HG03095 (cell line): ENCODE measurements at regions not wholly inside any gene's neighbourhood (a gene's known extent, or its start where the extent isn't known, plus 50 kb on each side); places are given as distances from the start of the nearest gene placed in this dataset.
"Not testable (repeated sequence)": the region's sequence is repeated elsewhere in the genome, so short reads cannot be mapped to it uniquely, and the experiment has no call there.

Source experiments
- ATAC-seq: cut with Tn5 transposase; IDR thresholded peaks from one replicate; pipeline ENCODE4 v1.9.1; 2021; ENCODE audit warnings: moderate library complexity; ENCODE audit not compliant: unreplicated experiment

DNA sequence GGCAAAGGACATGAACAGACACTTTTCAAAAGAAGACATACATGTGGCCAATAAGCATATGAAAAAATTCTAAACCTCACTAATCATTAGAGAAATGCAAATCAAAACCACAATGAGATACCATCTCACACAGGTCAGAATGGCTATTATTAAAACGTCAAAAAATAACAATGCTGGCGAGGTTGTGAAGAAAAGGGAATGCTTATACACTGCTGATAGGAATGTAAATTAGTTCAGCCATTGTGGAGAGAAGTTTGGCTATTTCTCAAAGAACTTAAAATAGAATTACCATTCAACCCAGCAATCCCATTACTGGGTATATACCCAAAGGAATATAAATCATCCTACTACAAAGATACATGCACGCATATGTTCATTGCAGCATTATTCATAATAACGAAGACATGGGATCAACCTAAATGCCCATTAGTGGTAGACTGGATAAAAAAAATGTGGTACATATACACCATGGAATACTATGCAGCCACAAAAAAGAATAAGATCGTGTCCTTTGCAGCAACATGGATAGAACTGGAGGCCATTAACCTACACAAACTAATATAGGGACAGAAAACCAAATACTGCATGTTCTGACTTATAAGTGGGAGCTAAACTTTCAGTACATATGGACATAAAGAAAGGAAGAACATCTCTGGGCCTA, 101.7 kb downstream of the KLF5 start:
- not testable (repeated sequence) for ATAC-seq

DNA sequence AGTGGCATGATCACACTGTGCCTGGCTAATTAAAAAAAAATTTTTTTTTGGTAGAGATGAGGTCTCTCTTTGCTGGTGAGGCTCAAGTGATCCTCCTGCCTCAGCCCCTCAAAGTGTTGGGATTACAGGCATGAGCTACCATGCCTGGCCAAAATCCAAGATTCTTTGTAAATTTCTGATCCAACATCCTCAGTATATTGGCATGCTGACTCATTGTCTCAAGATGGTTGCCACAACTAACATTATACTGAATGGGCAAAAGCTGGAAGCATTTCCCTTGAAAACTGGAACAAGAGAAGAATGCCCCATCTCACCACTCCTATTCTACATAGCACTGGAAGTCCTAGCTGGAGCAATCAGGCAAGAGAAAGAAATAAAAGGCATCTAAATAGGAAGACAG, 100.0 kb downstream of the KLF5 start:
- ATAC-seq: no peak

DNA sequence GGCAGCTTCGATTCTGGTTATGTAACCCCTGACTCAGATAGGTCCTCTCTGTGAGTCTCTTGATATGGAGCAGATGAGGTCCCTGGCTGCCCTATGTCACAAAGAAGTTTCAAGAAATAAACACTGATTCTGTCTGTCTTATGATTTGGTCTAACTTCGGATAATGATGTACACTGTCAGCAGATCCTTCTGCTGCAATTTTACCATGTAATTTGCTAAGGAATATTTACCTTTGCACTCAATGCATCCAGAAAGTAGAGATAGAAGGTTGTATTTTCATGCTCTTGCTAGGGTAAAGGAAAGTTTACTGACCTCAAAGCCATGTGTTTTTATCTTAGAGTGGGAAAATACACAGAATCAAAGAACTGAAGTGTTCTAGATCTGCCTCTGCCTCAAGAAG, 98.2 kb downstream of the KLF5 start:
- no peak for ATAC-seq

DNA sequence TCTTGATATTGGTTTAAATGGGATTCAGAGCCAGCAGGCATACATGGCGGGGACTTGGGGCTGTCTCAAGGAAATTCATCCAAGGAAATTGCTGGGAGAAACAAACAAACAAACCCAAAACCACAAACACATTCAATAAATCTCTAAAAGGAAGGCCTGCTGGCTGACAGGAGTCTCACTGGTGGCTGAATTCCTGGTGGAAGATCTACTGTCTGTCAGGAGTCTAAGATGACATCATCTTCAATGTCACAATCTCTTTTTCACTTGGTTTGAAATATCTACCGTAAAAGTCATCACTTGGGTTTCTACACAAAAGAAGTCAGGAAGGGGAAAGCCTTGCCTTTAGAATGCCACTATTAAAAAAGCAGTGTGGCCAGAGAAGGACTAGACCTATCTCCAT, 87.9 kb downstream of the KLF5 start:
- no peak for ATAC-seq

DNA sequence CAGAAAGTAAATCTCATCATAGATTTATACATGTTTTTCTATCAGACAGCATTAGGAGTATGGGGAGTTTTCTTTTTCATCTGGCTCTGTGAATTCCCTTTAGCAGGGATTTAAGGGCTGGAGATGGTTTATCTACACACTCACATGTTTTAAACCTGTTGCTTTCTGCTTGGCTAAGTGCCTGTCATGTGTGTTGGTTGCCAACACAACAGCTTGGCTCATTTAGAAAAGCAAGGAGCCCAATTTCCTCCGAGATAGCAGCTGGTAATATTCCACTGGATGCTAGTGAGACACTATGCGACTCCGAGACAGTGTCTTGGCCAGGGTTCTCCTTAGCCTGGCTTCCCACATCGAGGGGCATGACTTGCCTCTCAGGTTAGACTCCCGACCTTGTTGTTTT, 83.3 kb downstream of the KLF5 start:
- no peak for ATAC-seq

DNA sequence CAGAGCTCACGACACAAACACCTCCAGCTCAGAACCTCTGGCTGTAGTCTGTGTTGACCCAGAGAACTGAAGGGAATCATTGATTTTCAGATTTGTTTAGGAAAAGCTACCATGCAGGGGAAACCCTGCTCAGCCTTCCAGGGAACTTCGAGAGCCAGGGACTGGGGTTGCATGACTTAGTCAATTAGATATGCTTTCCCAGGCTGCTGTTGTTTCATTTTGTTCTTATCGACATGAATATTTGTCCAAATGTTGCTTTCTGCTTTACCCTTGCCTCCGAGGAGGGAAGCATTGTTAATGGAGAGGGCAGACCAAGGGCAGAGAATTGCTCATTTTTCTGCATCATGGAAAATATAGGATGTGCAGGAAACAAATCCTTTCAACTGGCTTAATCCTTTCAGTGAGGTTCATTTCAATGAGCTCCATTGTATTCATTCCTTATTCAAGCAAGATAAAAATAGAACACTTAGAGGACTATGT, 82.5 kb downstream of the KLF5 start:
- ATAC-seq: no peak

DNA sequence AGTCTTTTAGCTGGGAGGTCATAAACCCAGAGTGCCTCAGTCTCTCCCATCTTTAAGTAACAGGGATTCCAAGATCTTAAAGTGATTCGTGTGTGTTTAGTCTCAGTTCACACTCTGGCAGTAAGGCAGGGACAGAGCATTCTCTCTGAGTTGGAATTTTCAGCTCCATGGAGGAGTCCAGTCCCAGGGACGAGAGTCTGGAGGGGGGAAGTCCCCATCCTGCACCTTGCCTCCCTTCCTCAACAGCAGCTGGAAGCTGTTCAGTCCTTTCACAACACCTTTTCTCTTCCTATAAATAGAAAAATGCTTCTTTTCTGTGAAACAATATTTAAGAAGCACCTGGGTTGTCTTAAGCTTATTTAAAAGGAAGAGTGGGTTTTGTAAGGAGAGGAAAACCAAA, 82.0 kb downstream of the KLF5 start:
- ATAC-seq: no peak

DNA sequence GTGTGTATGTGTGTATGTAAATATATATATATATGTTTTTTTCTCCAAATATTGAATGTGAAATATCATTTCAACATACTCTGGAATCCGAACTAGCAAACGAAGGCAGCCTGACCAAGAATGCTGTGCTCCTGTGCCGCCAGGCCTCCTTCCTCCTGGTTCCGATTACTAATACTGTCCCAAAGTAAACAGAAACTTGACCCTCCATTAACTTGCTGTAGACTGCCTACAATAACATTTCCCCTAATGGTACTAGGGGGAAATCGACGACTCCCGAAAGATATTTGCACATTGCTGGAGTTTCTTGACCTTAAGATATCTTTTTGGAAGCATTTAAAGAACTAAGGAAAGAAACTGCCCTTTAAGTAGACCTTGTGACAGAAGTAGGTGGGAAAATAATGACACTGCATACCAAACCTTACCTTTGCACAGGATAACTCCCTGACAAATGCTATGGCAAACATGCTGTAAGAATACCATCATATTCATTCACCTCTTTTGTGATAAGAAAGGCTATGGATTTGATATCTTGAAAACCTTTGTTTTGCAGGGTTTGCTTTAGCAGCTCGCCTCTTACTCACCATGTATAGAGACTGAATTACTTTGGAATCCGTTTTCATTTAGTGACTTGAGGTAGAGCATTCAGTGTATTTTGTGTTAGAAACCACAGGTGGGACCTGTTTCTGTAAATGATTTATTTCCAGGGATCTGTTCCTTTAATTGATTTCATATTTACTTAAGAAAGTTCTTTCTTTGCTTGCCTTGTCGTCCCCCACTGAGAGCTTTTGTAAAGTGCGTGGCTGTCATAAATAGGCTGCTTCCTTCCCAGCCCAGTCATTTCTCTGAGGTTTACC, 80.1 kb downstream of the KLF5 start:
- ATAC-seq: no peak

DNA sequence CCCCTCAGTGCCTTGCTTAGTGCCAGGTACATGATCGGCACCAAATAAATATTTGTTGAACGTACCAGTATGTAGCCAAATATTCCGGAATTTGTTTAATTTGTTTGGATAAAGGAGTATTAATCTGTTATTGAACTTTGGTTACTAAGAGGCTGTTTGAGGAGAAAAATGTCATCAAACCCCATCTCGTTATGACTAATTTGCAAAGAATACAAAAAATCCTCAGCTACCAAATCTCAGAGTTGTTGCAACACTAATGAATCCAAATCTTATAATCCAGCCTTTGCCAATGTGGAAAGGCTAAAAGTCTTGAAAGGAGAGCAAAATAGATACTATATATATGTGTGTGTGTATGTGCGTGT, 79.5 kb downstream of the KLF5 start:
- no peak for ATAC-seq

DNA sequence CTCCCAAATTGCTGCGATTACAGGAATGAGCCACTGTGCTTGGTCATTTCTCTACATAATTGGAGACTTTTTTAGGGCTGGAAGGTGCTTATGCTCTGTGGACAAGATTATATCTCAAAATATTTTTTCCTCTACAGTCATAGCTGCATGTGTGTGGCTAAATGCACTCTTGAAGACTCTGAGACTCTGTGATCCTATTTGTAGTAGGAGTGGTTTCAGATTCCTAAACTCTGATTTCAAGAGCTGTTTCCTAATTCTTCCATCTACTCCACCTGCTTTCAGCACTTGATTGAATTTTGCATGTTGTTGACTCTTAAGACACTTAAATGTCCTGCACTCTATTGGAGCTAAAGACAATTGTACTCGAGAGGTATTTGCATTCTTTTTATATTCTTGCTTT, 78.0 kb downstream of the KLF5 start:
- ATAC-seq: no peak

DNA sequence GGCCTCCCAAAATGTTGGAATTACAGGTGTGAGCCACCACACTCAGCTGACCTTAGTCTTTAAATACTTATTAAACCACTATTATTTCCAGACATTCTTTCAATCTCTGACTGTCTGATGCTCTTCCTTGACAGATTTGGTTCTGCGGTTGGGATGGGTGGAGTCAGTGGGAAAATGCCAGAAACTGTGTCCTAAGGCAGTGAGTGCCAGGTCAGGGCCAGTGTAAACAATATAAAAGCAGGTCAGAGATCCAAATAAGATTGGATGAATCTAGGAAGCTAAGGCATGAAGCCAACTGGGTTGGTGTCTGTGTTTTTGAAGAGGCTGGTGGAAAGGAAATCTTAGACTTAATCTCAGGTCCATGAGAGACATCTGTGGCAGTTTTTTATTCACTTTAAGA, 74.7 kb downstream of the KLF5 start:
- ATAC-seq: no peak

DNA sequence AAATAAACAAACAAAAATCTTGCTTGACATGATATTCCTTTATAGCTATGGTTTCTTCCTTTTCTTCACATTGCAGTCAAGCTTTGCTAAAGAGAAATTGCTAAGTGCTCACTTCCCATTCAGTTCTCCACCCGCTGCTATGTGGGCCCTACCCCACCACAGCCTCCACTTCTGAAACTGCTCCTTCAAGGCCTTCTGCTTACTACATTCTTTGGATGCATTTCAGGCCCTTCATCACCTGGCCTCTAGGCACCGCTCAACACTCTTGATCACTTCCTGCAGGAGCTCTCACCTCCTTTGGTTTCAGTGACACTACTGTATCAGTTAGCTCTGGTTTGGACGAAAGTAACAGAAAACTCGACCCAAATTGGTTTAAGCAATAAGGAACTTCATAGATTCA, 72.4 kb downstream of the KLF5 start:
- ATAC-seq: no peak

DNA sequence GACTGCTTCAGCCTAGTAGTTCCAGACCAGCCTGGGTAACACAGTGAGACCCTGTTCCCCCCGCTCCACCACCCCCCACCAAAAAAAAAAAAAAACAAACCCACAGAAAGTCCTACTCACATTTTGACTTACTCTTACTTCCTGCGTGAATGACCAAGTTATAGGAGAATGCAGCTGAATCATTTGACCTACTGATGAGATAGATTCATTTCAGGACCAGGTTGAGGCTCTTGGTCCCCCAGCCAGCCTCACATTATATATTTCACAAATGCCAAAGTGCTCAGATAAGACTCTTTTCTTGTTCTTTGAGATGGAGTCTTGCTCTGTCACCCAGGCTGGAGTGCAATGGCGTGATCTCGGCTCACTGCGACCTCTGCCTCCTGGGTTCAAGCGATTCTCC, 70.2 kb downstream of the KLF5 start:
- no peak for ATAC-seq
